Vagina (tissue), 2 donors: ENCODE measurements at regions not wholly inside any gene's neighbourhood (a gene's known extent, or its start where the extent isn't known, plus 50 kb on each side); places are given as distances from the start of the nearest gene placed in this dataset.

Source experiments
- CTCF ChIP-seq, 3 experiments: fragments of 450-650 bp in 2 of 3; fragments of 200-600 bp in 1 of 3; sonication (generic) in 1 of 3; IDR thresholded peaks; one replicate each; pipeline ENCODE4 v1.5.1; 2017 to 2019; ENCODE audit warnings: antibody characterized with exemption in 3 of 3, mild to moderate bottlenecking in 2 of 3, moderate library complexity in 2 of 3
- POLR2AphosphoS5 ChIP-seq, 2 donors: sonication (generic); formaldehyde crosslinking; IDR thresholded peaks; one replicate each; pipeline ENCODE4 v1.9.0; 2017; ENCODE audit warnings: antibody characterized with exemption in 2 of 2, mild to moderate bottlenecking in 2 of 2, low read depth in 1 of 2; ENCODE audit not compliant: insufficient read depth in 1 of 2

- TF ChIP-seq POLR2AphosphoS5 (IDR thresholded peaks at IDR 0.05; ENCODE audit: insufficient read depth in 1 of 2, low read depth in 1 of 2) (no peak), CTCF (IDR thresholded peaks at IDR 0.05) (no peak)
Measured at GRCh38 chr5:87831499-87831898, 418.8 kb upstream of the CCNH start.
